ENCODE measurements at regions not wholly inside any gene's neighbourhood (a gene's known extent, or its start where the extent isn't known, plus 50 kb on each side); places are given as distances from the start of the nearest gene placed in this dataset.

- no peak for DNase-seq (ENCODE audit: low read depth)
- peak overlapping the region; percentile 44 for H3K4me3 ChIP-seq (ENCODE audit: low read depth, low read length)
- no peak for TF ChIP-seq CTCF (conservative IDR thresholded peaks at IDR 0.05; ENCODE audit: low read depth, low read length)
These were observed 227.4 kb upstream of the AZI2 start for GRCh38 chr3:28575746-28576613.

- no peak overlapping the region for H3K4me3 ChIP-seq (ENCODE audit: low read depth, low read length)
- no peak for TF ChIP-seq CTCF (conservative IDR thresholded peaks at IDR 0.05; ENCODE audit: low read depth, low read length)
- no peak for DNase-seq (ENCODE audit: low read depth)
These were observed 228.1 kb upstream of the AZI2 start for GRCh38 chr3:28576614-28577200.

- H3K4me3 ChIP-seq (ENCODE audit: low read depth, low read length), result no peak overlapping the region
- no peak for DNase-seq (ENCODE audit: low read depth)
- TF ChIP-seq CTCF (conservative IDR thresholded peaks at IDR 0.05; ENCODE audit: low read depth, low read length), result no peak
These were observed 229.4 kb upstream of the AZI2 start for GRCh38 chr3:28577941-28578500.

GRCh38 chr3:28586325-28586724 is 237.7 kb upstream of the AZI2 start:
- no peak overlapping the region for H3K4me3 ChIP-seq (ENCODE audit: low read depth, low read length)
- no peak for TF ChIP-seq CTCF (conservative IDR thresholded peaks at IDR 0.05; ENCODE audit: low read depth, low read length)
- DNase-seq (ENCODE audit: low read depth), result no peak

GRCh38 chr3:28587723-28588122 is 239.1 kb upstream of the AZI2 start:
- no peak overlapping the region for H3K4me3 ChIP-seq (ENCODE audit: low read depth, low read length)
- DNase-seq (ENCODE audit: low read depth), result no peak
- no peak for TF ChIP-seq CTCF (conservative IDR thresholded peaks at IDR 0.05; ENCODE audit: low read depth, low read length)

- DNase-seq (ENCODE audit: low read depth), result no peak
- TF ChIP-seq CTCF (conservative IDR thresholded peaks at IDR 0.05; ENCODE audit: low read depth, low read length), result no peak
- no peak overlapping the region for H3K4me3 ChIP-seq (ENCODE audit: low read depth, low read length)
These were observed 241.6 kb upstream of the AZI2 start for GRCh38 chr3:28590216-28590615.

Measured in epithelial cell of proximal tubule (primary cell).